Fibroblast of the conjunctiva (primary cell): ENCODE measurements at regions not wholly inside any gene's neighbourhood (a gene's known extent, or its start where the extent isn't known, plus 50 kb on each side); places are given as distances from the start of the nearest gene placed in this dataset.

Experiments
- DNase-seq: peaks from one replicate; pipeline ENCODE4 v3.0.0-alpha.2; 2010; ENCODE audit warnings: low read depth

DNA sequence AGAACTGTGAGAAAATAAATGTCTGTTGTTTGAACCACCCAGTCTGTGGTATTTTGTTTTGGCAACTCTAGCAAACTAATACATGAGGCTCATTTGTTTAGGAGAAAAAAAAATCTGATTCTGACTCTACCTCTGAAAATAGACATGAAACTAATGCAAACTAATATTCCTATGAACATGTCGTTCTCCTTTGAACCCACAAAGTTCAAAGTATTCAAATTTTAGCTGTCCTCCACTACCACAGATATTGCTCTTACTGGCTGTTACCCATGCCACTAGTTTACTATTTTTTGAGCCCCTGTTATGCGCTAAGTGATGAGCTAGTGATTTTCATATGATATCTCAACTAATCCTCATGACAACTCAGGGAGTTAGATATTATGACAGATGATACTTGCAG, 58.8 kb upstream of the ZNF804B start:
- no peak for DNase-seq

DNA sequence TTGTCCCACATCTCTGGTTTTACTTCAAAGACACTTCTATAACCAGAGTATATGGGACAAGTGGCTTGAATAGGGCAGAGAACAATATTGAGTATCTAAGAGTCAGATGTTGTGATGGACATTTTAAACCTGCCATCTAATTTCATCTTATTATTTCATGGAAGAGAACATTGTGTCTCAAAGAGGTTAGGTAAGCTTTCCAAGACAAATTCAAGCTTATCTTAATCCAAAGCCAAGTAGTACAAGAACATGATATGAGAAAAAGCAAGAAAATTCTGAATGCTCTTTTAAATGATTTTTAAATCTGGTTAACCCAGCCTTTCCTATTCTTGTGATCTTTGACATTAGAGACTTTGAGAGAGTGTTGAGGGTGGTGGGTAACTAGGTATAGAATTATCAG, 65.3 kb upstream of the ZNF804B start:
- DNase-seq, result no peak

DNA sequence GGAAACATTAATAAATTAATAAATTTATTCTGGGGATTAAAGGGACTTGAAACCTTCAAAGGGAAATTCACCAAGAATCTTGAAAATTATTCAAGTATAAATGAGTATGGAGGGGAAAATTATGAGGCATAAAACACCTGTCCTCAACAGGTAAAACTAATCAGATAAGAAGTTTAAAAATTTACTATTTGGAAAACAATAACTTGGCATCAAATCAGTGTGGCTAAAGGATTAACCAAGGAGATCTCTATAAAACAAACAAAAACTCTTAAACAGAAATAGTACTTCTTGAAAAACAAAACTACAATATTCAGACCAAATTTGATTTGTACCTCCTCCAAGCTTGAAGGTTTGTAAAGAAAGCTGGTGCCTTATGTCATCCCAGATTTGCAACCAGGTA, 66.4 kb upstream of the ZNF804B start:
- DNase-seq, result no peak

DNA sequence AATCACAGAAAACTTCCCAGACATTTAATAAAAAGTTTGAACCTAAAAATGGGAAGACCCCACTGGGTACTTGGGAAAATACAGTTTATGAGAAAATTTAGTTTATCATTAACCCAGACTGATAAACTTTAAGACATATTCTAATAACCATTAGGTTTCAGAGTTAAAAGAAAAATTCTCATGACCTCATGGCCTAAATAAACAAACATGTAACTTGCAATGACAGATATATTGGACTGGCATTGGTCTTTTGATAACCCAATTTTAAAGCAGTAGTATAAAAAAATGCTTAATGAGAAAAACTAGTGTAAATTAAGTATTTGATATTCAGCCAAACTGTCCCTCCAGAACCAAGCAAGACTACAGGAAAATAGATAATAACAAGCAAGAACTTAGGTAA, 67.0 kb upstream of the ZNF804B start:
- no peak for DNase-seq

DNA sequence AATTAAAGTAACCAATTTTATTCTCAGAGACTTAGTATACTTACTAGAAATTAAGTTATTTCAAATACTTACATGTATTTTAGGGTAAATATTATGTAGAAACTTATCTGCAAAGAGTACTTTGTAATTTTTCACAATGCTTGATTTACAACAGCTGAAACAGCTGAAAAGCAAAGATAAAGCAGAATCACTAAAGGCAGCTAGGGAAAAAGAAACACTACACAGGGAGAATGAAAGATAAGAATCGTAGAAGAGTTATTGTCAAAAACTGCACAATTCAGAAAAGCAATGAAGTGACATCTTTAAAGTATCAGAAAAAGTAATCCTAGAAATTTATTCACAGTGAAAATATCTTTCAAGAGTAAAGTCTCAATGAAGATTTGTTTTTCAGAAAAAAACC, 69.7 kb upstream of the ZNF804B start:
- DNase-seq, result no peak

DNA sequence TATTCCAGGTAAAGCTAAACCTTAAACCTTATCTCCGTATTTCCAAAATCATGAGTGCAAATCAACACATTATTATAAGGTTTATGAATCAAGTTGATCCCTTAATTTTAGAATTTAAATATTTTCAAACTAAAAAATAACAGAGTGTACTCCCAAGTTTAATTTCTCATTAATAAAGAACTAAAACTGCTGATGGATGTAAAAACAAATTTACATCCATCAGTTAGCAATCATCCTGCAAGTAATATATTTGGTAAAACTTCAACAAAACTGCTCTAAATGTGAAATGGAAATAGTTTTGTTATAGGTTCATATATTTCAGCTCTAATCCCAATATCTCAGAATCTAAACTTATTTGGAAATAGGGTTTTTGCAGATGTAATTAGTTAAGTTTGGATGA, 71.3 kb upstream of the ZNF804B start:
- DNase-seq, result no peak

DNA sequence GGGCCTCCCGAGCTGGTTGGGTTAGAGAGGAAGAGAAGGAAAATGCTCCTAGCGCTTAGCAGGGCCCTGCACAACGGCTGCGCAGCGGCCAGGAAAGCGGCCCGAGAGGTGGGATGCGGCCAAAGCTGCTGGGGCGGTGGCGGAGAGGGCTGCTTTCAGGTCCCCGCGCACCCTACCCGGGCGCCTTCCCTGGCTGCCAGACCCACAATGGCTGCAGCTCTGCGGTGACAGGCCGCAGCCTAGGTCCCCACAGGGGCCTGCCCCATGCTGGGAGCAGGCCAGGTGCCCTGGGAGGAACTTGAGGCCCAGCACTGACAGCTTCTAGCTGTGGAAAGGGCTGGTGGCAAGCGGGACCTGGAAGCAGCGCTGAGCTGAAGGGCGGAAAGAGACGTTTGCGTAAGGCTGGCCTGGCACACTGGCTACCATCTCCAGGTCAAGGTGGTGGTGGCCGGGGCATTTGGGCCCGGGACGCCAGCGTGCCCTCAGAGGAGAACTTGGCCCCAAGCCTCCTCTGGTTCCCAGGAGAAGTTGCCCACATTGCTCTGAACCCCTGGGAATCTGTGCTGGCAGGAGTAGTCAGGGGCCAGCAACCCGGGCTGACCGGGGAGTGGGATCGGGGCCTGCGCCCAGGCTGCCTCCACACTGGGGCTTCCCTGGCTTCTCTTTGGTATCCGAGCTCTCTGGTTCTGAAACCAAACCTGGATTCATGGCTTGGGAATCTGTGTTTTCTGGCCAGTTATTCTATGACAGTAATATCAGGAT, 72.9 kb upstream of the ZNF804B start:
- DNase-seq, result no peak

DNA sequence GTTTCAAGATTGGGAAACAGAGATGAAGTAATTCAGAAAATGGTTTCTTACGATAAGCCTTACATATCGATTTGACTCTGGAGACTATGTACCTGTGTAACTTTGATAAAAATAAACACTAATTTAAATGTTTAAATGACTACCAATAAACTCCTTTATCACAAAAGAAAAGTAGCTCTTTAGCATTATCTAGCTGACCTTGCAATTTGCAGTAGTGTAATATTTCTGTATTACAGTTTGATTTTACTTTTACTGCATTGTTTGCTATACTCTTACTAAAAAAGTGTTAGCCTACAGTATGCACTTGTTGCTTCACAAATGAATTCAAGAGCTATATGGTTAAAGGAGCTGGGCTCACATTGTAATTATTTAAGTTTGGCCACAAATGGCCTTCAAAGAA, 77.8 kb upstream of the ZNF804B start:
- no peak for DNase-seq

DNA sequence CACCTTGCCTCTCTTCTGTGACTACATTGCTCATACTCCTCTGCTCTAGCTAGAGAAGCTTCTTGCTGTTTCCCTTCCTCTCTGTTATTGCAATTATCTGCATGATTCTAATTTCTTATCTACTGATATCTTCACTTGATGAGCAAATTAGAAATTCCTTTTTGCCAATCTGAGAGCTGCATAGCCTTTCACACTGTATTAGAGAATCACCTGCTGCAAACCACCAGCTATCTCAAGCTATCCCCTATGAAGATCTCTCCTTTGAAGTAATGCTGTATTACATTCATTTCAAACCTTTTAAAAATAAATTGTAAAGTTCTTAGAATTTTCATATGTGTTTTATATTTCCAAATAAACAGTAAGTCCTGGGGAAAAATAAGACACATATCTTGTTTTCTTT, 89.0 kb upstream of the ZNF804B start:
- no peak for DNase-seq

DNA sequence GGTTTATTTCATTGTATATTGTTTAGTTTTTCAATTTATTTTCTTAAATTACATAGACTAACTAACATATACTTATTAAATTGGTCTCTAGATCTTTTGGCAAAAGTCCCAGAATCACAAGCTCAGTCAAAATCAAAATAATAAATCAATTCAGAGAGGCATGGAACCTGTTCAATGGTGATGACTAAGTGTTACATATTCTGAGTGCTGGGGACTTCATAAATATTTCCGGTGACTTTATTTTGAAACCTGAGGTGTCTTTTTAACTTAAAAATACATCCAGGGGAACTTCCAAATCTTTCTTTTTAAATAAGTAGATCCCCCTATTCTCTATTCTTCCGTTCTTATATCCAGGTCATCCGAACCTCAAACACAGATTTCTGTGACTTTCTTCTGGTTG, 89.6 kb upstream of the ZNF804B start:
- DNase-seq, result no peak

DNA sequence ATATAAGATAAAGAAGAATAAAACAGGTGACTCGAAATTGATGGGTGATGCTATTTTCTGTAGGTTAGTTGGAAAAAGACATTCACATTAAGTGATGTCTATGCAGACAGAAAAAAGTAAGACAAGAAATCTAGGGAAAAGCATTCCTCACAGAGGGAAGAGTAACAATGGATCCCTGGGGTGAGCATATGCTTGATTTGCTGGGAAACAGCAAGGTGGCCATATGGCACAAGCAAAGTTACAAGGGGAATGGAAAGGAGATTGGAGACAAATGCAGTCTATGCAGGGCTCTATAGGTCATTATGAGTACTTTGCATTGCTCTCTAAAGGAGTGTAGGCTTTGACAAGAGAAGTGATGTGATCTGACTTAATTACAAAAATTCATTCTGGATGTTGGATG, 90.9 kb upstream of the ZNF804B start:
- DNase-seq, result no peak

DNA sequence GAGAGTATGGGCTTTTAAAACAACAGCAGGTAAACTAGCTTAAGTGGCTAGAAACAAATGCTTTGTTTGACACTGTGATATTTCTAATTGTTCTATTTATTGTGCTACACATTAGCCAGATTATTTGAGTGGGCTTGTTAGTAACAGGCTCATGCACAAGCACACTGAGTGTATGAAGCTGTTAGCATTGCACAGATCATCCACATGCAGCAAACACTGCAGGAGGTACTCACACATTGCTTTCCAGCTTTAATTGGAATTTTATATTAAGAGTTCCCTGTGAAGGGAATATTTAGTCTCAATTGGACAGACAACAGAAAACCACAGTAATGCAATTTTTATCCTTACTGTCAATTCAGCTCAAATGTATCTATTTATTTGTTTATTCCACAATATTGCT, 92.9 kb upstream of the ZNF804B start:
- DNase-seq, result no peak

DNA sequence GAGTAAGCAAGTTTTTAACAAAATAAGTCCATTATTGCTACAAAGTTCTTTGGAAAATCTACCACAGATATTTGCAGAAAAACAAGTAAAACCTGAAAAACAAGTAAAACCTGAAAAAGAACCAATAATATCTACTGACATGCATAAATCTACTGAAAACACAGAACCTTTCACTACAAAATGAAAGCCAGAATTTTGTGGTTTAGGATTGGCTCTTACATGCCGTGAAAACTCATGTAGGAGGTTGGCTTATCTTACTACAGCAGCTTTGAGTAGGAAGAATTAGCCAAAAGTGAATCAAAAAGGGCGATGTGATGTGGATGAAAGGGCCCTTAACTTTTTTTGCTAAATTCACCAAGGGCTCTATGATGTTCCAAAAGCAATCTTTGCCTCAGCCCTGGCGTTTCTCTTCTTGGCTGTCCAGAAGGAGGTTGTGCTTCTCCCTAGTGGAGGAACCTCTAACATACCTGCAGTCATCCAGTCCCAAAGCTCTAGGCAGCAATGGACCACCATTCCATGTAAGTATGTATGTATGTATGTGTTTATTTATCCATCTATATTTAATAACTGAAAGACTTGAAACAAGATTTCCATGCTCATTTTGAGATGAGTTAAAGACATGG, 93.5 kb upstream of the ZNF804B start:
- no peak for DNase-seq

DNA sequence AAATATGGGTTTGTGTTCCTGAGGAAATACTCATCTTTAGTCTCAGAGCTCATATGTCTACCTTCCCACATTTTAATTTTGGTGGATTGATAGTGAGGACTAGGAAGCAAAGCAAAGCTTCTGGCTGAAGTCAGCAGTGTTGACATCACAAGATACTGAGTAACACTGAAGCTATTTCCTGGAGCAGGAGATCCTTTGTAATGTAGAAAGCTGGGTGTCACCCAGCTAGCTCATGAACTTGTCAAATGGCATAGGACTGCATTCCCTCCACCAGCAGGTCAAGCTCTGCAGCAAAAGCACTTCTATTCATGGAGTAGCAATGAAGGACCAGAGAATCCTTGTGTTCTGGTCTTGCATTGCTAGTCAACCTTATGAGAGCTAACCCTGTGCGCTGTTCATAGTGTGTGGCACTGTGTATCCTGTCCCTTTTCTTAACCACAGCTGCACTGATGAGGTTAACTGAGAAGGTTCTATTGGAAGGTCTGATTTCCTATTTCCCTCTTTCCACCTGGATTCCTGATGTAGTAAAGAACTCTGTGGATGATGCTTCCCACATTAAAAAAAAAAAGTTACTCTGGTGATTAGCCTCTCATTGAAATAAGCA, 94.8 kb upstream of the ZNF804B start:
- DNase-seq, result no peak

DNA sequence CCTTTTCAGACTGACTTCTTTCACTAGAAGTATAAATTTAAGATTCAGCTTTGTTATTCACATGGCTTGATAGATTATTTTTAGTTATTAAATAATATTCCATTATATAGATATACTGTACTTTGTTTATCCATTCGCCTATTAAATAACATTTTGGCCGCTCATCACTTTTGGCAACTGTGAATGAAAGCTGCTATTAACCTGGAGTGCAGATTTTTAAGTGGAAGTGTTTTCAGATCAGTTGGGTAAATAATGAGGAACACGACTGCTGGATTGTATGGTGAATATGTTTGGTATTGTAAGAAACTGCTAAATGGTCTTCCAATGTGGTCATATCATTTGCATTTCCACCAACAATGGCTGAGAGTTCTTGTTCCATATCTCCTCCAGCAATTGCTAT, 97.6 kb upstream of the ZNF804B start:
- no peak for DNase-seq

DNA sequence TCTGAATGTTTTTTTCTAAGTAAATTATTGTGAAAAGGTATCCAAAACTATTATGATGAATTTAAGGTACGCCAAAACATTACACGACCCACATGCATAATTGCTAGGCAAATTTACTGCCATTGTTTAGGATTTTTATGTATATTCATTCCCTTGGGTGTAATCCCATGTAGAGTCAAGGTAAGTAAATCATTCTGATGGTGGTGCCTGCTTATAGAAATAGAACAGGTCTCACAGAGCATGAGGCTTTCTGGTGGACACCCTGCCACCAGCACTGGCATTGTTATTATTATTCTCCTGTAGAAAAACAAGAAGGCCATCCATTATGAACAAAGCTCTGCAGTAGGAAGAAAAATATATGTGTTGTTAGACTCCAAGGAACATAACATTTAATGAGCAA, 111.7 kb upstream of the ZNF804B start:
- no peak for DNase-seq

DNA sequence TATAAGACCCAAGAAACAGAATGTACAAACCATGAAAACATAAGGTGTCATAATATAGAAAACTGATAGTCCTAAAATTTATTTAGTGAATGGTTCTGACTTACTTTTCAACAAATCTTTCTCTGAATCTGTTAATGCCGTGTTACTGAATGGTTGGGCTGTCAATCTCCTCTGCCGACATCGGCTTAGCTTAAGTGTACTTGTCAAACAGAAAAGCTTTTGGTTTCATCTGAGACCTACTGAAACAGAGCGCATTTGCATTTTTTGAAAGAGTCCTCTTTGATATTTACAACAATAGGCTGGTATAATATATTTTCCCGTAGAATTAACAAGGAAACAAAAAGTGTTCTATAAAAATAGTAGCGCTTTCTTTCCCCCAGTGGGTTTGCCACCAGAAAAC, 120.9 kb upstream of the ZNF804B start:
- DNase-seq, result no peak

DNA sequence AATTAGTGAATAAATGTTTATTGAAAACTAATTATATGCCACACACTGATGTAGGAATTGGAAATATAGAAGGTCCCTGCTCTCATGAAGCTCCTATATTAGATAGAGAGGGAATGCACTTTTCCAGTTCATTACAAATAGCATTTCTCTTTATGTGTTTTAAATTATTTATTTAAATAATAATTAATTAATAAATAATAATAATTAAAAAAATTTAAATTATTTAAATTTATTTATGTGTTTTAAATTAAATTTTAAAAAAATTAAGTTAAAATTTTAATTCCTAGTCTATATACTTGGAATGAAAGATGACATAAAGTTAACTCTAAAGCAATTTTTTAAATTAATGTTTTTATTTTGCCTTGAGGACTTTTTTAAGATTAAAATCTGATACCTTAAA, 121.7 kb upstream of the ZNF804B start:
- DNase-seq, result no peak

DNA sequence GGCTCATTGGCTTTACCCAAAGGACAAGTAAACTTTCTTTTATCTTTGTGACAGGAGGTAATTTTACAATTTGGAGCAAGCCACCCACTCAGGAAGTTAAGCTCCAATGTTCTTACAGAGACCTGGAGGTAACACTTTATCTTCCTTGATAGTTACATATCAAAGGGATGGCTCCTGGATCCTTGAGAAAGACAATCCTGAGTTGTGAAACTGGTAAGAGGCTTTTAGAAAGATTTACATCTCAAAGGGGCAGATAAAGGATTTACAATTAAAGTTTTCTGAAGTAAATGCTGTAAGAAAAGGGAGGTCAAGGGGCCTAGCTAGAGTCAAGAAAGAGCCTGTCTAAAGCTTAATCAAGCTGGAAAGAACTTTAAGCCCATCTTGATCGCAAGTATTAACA, 124.4 kb upstream of the ZNF804B start:
- no peak for DNase-seq

DNA sequence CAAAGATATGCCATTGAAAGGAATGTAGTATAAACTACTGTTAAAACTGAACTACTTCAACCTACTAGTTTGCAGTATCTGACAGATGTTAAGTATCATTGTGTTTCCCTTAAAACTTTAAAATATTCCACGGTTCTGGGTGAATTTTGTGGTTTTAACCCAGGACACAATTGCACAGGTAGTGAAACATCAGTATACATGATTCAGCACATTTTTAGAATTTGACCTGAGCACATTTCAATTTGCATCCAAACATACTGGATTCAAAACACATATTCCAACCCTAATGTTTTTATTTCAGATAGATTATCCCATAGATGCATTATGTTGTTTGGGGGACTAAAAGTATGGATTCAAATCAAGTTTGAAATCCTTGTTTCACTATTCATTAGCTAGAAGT, 129.9 kb upstream of the ZNF804B start:
- no peak for DNase-seq

DNA sequence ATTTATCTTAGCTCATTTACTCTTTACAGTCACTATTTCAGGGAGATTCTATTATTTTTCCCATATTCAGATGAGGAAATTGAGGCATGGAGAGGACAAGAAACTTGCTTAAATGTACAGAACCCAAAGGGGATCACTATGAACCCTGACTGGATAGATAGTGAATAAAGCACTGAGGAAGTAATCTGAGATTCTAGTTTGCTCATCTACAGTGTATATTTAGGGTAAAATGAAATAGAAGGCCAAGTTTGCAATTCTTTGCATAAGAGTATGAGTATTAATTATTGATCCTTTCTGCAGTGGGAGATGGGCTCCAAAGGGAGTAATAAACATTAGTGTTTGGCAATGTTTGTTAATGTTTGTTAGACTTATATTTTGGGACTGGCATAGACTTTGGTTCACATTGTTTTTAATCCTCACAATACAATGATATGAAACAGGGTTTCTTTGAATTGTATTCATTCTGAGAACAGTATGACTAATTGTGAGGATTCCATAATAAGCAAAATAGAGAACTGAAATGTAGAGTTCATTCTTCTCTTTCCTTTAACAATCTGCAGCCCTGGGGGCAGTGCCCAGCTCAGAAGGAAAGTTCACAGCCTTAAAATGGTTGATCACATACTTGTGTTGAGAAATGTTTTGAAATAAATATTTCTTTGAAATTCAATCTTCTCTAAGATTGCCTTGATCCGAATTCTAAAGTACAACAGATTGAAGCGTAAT, 131.0 kb upstream of the ZNF804B start:
- no peak for DNase-seq

DNA sequence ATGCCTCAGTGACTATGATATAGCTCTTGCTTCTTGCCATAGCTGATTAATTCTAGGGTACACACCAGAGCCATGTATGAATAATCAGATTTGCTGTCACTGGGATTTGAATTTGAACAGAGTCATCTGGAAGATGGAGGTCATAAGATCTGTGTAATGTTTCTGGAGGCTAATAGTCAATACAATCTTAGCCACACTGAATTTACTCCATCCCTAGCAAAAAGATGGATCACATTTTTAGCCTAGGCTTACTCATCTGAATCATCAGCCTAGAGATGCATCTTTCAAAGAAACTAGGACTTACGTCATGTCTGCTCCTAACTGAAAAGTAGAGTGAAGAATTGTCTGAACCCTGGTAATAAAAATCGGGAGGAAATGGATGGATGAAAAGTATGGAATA, 142.3 kb upstream of the ZNF804B start:
- no peak for DNase-seq

DNA sequence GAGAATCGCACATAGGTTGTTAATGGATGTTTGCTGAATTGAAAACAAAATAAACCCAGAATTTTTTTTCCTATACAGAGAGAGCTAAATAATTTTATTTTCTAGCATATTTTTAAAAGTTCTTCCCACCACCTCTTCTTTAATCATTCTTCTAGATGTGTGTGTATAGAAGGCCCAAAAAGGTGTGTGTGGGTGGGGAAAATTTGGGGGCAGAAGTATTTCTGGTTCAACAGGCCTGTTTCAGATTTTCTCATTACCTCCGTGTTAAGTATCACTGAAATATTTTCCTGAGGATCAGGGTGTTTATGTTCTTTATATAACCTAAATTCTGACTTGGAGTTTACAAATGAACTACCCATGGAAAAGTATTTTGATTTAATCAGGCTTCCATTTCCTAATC, 144.2 kb upstream of the ZNF804B start:
- DNase-seq, result no peak
